ENCODE measurements at regions not wholly inside any gene's neighbourhood (a gene's known extent, or its start where the extent isn't known, plus 50 kb on each side); places are given as distances from the start of the nearest gene placed in this dataset.

DNA sequence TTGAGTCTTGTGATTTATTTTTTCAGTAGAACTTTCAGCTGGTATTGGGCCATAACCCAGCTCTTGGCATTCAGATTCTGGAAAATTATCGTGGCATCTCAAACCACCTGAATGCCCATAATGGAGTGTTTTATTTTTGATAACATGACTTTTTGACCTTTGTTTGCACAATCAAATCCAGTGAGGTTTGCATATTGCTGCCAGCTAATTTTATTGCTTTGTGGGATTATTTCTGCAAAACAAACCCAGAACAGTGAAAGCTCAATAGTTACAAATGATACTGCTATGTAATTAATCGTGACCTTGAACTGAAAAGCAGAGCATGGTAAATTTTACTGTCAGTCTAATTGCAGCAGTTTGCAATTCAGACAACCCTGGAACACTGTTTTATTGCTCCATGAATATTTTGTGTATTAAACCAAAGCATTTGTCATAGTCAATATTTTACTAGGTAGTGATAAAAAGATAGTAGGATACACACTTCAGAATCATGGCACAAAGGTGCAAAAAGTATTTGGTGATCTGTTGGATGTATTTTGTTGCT lies 255.2 kb upstream of the NAV3 start:
- Histone ChIP-seq H3K4me1 (ENCODE audit: control insufficient read depth in 1 of 2, insufficient read depth in 2 of 2, low read length in 2 of 2) (no peaks in the 10 kb centered on the region), H4K91ac (ENCODE audit: low read depth, low read length) (no peak overlapping the region), H3K4me2 (ENCODE audit: low read length) (no peak overlapping the region), H3K18ac (ENCODE audit: low read length) (no peak overlapping the region), H3K14ac (ENCODE audit: low read length) (no peak overlapping the region), H4K8ac (ENCODE audit: low read depth, low read length) (no peak overlapping the region), H3K4ac (ENCODE audit: low read depth, low read length) (no peak overlapping the region), H2BK12ac (ENCODE audit: low read length) (no peak overlapping the region), H3K27ac (ENCODE audit: low read depth, low read length) (no peak overlapping the region), H2AK5ac (ENCODE audit: low read length) (no peak overlapping the region), H3K4me3 (ENCODE audit: low read depth, low read length) (no peak overlapping the region), H3K79me1 (ENCODE audit: low read length) (no peaks in the 10 kb centered on the region), H3K23ac (ENCODE audit: low read length) (no peak overlapping the region), H4K12ac (ENCODE audit: low read depth, low read length) (no peak overlapping the region), H3K9ac (ENCODE audit: low read length) (no peak overlapping the region), H3K27me3 (ENCODE audit: insufficient read depth, low read length) (no peaks in the 10 kb centered on the region), H3K9me3 (ENCODE audit: insufficient read depth, low read depth, low read length) (no peaks in the 10 kb centered on the region), H2BK5ac (ENCODE audit: low read depth, low read length, poor library complexity) (no peak overlapping the region), H3K36me3 (ENCODE audit: control insufficient read depth in 1 of 2, insufficient read depth in 2 of 2, low read length in 2 of 2) (no peaks in the 10 kb centered on the region), H2AFZ (ENCODE audit: insufficient read depth, low read length, poor library complexity) (no peak overlapping the region), H3K79me2 (ENCODE audit: control insufficient read depth, insufficient read depth, low read length, poor library complexity) (no peaks in the 10 kb centered on the region), H2BK120ac (ENCODE audit: insufficient read depth, low read length, poor library complexity) (no peak overlapping the region)
- no CpG with 5 or more reads among the region's 2 CpGs for WGBS (ENCODE audit: extremely low coverage, insufficient coverage, insufficient read length)
- no peak for DNase-seq

DNA sequence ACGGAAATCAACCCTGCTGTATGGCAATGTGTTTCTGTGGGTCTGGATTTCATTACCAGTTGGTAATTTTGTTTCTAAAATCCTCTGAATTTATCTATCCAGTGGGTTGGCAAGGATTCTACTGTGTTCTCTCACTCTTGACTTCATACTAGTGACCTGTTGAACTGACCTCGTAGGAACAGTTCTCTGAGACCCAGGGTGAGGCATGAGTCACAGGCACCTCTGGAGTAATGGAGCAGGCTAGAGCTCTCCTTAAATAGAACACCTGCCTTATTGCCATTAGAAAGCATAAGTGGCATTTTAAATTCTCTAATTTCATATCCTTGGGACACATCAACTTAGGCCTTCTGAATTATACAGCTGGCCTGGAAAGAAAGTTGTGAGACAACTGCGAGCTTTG lies 258.3 kb upstream of the NAV3 start:
- H2AK5ac ChIP-seq (ENCODE audit: low read length): no peak overlapping the region
- H3K27me3 ChIP-seq (ENCODE audit: insufficient read depth, low read length): no peaks in the 10 kb centered on the region
- no peak overlapping the region for H4K12ac ChIP-seq (ENCODE audit: low read depth, low read length)
- no peak overlapping the region for H3K14ac ChIP-seq (ENCODE audit: low read length)
- H3K18ac ChIP-seq (ENCODE audit: low read length): no peak overlapping the region
- H3K9ac ChIP-seq (ENCODE audit: low read length): no peak overlapping the region
- H3K9me3 ChIP-seq (ENCODE audit: insufficient read depth, low read depth, low read length): no peaks in the 10 kb centered on the region
- DNase-seq: no peak
- no peak overlapping the region for H4K91ac ChIP-seq (ENCODE audit: low read depth, low read length)
- H3K36me3 ChIP-seq (ENCODE audit: control insufficient read depth in 1 of 2, insufficient read depth in 2 of 2, low read length in 2 of 2): no peaks in the 10 kb centered on the region
- no peak overlapping the region for H2BK5ac ChIP-seq (ENCODE audit: low read depth, low read length, poor library complexity)
- H2BK12ac ChIP-seq (ENCODE audit: low read length): no peak overlapping the region
- WGBS (ENCODE audit: extremely low coverage, insufficient coverage, insufficient read length): no CpG with 5 or more reads among the region's 3 CpGs
- H3K23ac ChIP-seq (ENCODE audit: low read length): no peak overlapping the region
- no peak overlapping the region for H3K4me3 ChIP-seq (ENCODE audit: low read depth, low read length)
- H3K79me2 ChIP-seq (ENCODE audit: control insufficient read depth, insufficient read depth, low read length, poor library complexity): no peaks in the 10 kb centered on the region
- no peaks in the 10 kb centered on the region for H3K4me1 ChIP-seq (ENCODE audit: control insufficient read depth in 1 of 2, insufficient read depth in 2 of 2, low read length in 2 of 2)
- no peak overlapping the region for H3K4me2 ChIP-seq (ENCODE audit: low read length)
- no peak overlapping the region for H3K27ac ChIP-seq (ENCODE audit: low read depth, low read length)
- H3K4ac ChIP-seq (ENCODE audit: low read depth, low read length): no peak overlapping the region
- no peak overlapping the region for H2AFZ ChIP-seq (ENCODE audit: insufficient read depth, low read length, poor library complexity)
- H2BK120ac ChIP-seq (ENCODE audit: insufficient read depth, low read length, poor library complexity): no peak overlapping the region
- H4K8ac ChIP-seq (ENCODE audit: low read depth, low read length): no peak overlapping the region
- no peaks in the 10 kb centered on the region for H3K79me1 ChIP-seq (ENCODE audit: low read length)

DNA sequence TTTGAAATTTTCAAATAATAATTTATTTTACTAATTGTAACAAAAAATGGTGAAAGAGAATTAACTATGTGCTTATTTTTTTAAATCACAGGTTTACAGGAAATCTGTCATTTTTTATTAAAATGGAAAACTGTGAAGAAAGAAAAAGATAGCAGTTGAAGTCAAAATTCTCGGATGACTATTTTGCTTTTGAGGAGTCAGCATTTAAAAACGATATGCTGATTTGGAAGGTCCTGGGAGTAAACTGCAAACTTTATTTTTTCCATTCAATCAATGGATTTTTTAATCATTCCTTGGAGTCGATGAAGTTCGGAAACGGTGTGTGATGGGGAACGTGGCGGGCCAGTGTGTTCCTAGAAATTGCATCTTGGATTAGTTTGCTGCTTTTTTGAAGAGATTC lies 258.9 kb upstream of the NAV3 start:
- Histone ChIP-seq H3K9me3 (ENCODE audit: insufficient read depth, low read depth, low read length) (no peaks in the 10 kb centered on the region), H3K27me3 (ENCODE audit: insufficient read depth, low read length) (no peaks in the 10 kb centered on the region), H4K12ac (ENCODE audit: low read depth, low read length) (no peak overlapping the region), H3K18ac (ENCODE audit: low read length) (no peak overlapping the region), H3K79me1 (ENCODE audit: low read length) (no peaks in the 10 kb centered on the region), H3K23ac (ENCODE audit: low read length) (no peak overlapping the region), H3K4me1 (ENCODE audit: control insufficient read depth in 1 of 2, insufficient read depth in 2 of 2, low read length in 2 of 2) (no peaks in the 10 kb centered on the region), H3K4me3 (ENCODE audit: low read depth, low read length) (no peak overlapping the region), H2BK120ac (ENCODE audit: insufficient read depth, low read length, poor library complexity) (no peak overlapping the region), H3K27ac (ENCODE audit: low read depth, low read length) (no peak overlapping the region), H3K4me2 (ENCODE audit: low read length) (no peak overlapping the region), H4K8ac (ENCODE audit: low read depth, low read length) (no peak overlapping the region), H3K9ac (ENCODE audit: low read length) (no peak overlapping the region), H2BK12ac (ENCODE audit: low read length) (no peak overlapping the region), H2AFZ (ENCODE audit: insufficient read depth, low read length, poor library complexity) (no peak overlapping the region), H2BK5ac (ENCODE audit: low read depth, low read length, poor library complexity) (no peak overlapping the region), H3K4ac (ENCODE audit: low read depth, low read length) (no peak overlapping the region), H4K91ac (ENCODE audit: low read depth, low read length) (no peak overlapping the region), H3K79me2 (ENCODE audit: control insufficient read depth, insufficient read depth, low read length, poor library complexity) (no peaks in the 10 kb centered on the region), H3K14ac (ENCODE audit: low read length) (no peak overlapping the region), H3K36me3 (ENCODE audit: control insufficient read depth in 1 of 2, insufficient read depth in 2 of 2, low read length in 2 of 2) (no peaks in the 10 kb centered on the region), H2AK5ac (ENCODE audit: low read length) (no peak overlapping the region)
- no CpG with 5 or more reads among the region's 7 CpGs for WGBS (ENCODE audit: extremely low coverage, insufficient coverage, insufficient read length)
- DNase-seq: no peak

DNA sequence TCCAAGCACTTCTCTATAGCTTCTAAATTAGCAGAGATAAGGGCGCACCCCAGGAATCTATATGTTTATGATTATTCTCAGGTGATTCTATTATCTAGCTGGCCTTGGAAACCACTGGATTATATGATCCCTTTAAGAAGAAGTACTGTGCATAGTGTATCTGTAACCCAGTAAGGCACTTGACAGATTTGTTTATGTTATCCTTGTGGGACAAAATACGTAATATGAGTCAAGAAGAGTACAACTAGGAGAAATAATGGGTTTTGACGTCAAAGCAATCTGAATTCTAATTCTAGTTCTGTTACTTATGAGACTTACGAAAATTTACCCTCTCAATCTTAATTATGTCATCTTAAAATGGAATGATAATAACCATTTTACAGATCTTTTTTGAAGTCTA lies 259.6 kb upstream of the NAV3 start:
- no peak overlapping the region for H4K12ac ChIP-seq (ENCODE audit: low read depth, low read length)
- H3K79me1 ChIP-seq (ENCODE audit: low read length): no peaks in the 10 kb centered on the region
- H3K27ac ChIP-seq (ENCODE audit: low read depth, low read length): no peak overlapping the region
- H2AK5ac ChIP-seq (ENCODE audit: low read length): no peak overlapping the region
- H4K91ac ChIP-seq (ENCODE audit: low read depth, low read length): no peak overlapping the region
- H3K18ac ChIP-seq (ENCODE audit: low read length): no peak overlapping the region
- DNase-seq: no peak
- no peak overlapping the region for H3K4ac ChIP-seq (ENCODE audit: low read depth, low read length)
- no peak overlapping the region for H2BK120ac ChIP-seq (ENCODE audit: insufficient read depth, low read length, poor library complexity)
- H3K9ac ChIP-seq (ENCODE audit: low read length): no peak overlapping the region
- H3K4me2 ChIP-seq (ENCODE audit: low read length): no peak overlapping the region
- no peak overlapping the region for H4K8ac ChIP-seq (ENCODE audit: low read depth, low read length)
- no peaks in the 10 kb centered on the region for H3K27me3 ChIP-seq (ENCODE audit: insufficient read depth, low read length)
- H3K79me2 ChIP-seq (ENCODE audit: control insufficient read depth, insufficient read depth, low read length, poor library complexity): no peaks in the 10 kb centered on the region
- H3K14ac ChIP-seq (ENCODE audit: low read length): no peak overlapping the region
- no peak overlapping the region for H2AFZ ChIP-seq (ENCODE audit: insufficient read depth, low read length, poor library complexity)
- no peaks in the 10 kb centered on the region for H3K9me3 ChIP-seq (ENCODE audit: insufficient read depth, low read depth, low read length)
- no peak overlapping the region for H3K4me3 ChIP-seq (ENCODE audit: low read depth, low read length)
- no peak overlapping the region for H2BK5ac ChIP-seq (ENCODE audit: low read depth, low read length, poor library complexity)
- no CpG with 5 or more reads among the region's 4 CpGs for WGBS (ENCODE audit: extremely low coverage, insufficient coverage, insufficient read length)
- no peaks in the 10 kb centered on the region for H3K36me3 ChIP-seq (ENCODE audit: control insufficient read depth in 1 of 2, insufficient read depth in 2 of 2, low read length in 2 of 2)
- no peaks in the 10 kb centered on the region for H3K4me1 ChIP-seq (ENCODE audit: control insufficient read depth in 1 of 2, insufficient read depth in 2 of 2, low read length in 2 of 2)
- no peak overlapping the region for H3K23ac ChIP-seq (ENCODE audit: low read length)
- H2BK12ac ChIP-seq (ENCODE audit: low read length): no peak overlapping the region
